Panc1 (cell line): ENCODE measurements at regions not wholly inside any gene's neighbourhood (a gene's known extent, or its start where the extent isn't known, plus 50 kb on each side); places are given as distances from the start of the nearest gene placed in this dataset.

Experiments
- ATAC-seq: fragments of 200-7000 bp; cut with Tn5 transposase; 2 replicates; pipeline ENCODE4 v1.9.1; 2020; ENCODE audit warnings: mild to moderate bottlenecking, moderate library complexity
- BruUV-seq: library from RNA; stranded (reverse); fragments of 400-500 nt; replicated peaks from 2 replicates; lab custom pipeline; 2021; lab: Mats Ljungman, UMichigan
- CTCF ChIA-PET: fragments of 300-600 bp; sonication (Branson Sonifier 250); formaldehyde crosslinking; loops from one replicate; lab custom pipeline; 2022; ENCODE audit warnings: antibody characterized with exemption; lab: Charles Lee
- POLR2A ChIA-PET: fragments of 300-600 bp; sonication (Branson Sonifier 250); formaldehyde crosslinking; loops from one replicate; lab custom pipeline; 2022; ENCODE audit warnings: antibody characterized with exemption; lab: Charles Lee
- DNase-seq: peaks from one replicate; pipeline ENCODE4 v3.0.0-alpha.2; 2010; ENCODE audit warnings: low read depth, low spot score
- H3K27ac ChIP-seq: 2 replicates; pipeline ENCODE4 v1.5.1; 2011; ENCODE audit warnings: mild to moderate bottlenecking, low read length, inconsistent platforms
- H3K27me3 ChIP-seq: fragments of 200-500 bp; sonication (Bioruptor generic); 2 replicates; pipeline ENCODE4 v1.6.0; 2014; ENCODE audit warnings: low read length, inconsistent platforms; ENCODE audit not compliant: control insufficient read depth, insufficient read depth
- H3K36me3 ChIP-seq: fragments of 200-500 bp; sonication (Bioruptor generic); 2 replicates; pipeline ENCODE4 v1.5.1; 2014; ENCODE audit warnings: inconsistent platforms, mild to moderate bottlenecking, low read length, moderate library complexity; ENCODE audit not compliant: control insufficient read depth, insufficient read depth
- H3K4me1 ChIP-seq: 2 replicates; pipeline ENCODE4 v1.5.1; 2011; ENCODE audit warnings: inconsistent platforms, mild to moderate bottlenecking, low read length, moderate library complexity; ENCODE audit not compliant: control insufficient read depth, insufficient read depth
- H3K4me3 ChIP-seq, 2 experiments: 2 replicates each; pipeline ENCODE4 v1.5.1; 2011 to 2012; ENCODE audit warnings: low read depth in 2 of 2, low read length in 2 of 2, mild to moderate bottlenecking in 2 of 2, inconsistent platforms in 1 of 2, moderate library complexity in 1 of 2
- H3K9me3 ChIP-seq: fragments of 200-500 bp; sonication (Bioruptor generic); 2 replicates; pipeline ENCODE4 v1.5.1; 2014; ENCODE audit warnings: low read depth, mild to moderate bottlenecking, inconsistent platforms, low read length, moderate library complexity; ENCODE audit not compliant: control insufficient read depth, insufficient read depth
- CTCF ChIP-seq: fragments of 450-650 bp; IDR thresholded peaks from 2 replicates; pipeline ENCODE4 v1.5.1; 2017; ENCODE audit warnings: mild to moderate bottlenecking
- POLR2AphosphoS5 ChIP-seq: IDR thresholded peaks from 2 replicates; pipeline ENCODE4 v1.6.1; 2012; ENCODE audit warnings: mild to moderate bottlenecking, low read depth, low read length, moderate library complexity
- SIN3A ChIP-seq: IDR thresholded peaks from 2 replicates; pipeline ENCODE4 v1.6.1; 2012; ENCODE audit warnings: low read depth, mild to moderate bottlenecking, low read length, moderate library complexity, borderline replicate concordance; ENCODE audit not compliant: insufficient read depth
- TCF7L2 ChIP-seq: IDR thresholded peaks from 2 replicates; pipeline ENCODE4 v1.6.1; 2011; ENCODE audit warnings: mild to moderate bottlenecking, low read depth, low read length, inconsistent platforms
- in situ Hi-C: cut with HindIII; loops from 2 replicates; pipeline ENCODE4 v1.10.0; 2016; ENCODE audit warnings: low sequenced_read_pairs, low pct_unique_long_range_greater_than_20kb
- intact Hi-C: fragments of 100-400 bp; cut with micrococcal nuclease; formaldehyde crosslinking; loops from one replicate; pipeline ENCODE4 v1.10.0; 2022; ENCODE audit not compliant: unreplicated experiment
- TF ChIP-seq, protein P1 (sequence below), 2 experiments: IDR thresholded peaks; 2 replicates each; pipeline ENCODE4 v1.6.1; 2011 to 2012; ENCODE audit warnings: low read depth in 2 of 2, control low read depth in 1 of 2, low read length in 1 of 2, mild to moderate bottlenecking in 1 of 2, moderate library complexity in 1 of 2; ENCODE audit not compliant: insufficient read depth in 1 of 2

GRCh38 chr6:137390334-137390733, 103.9 kb downstream of the OLIG3 start:
- H3K27me3 ChIP-seq = 0 out of 2 replicates have a peak, but pooled peaks cover 8% of the 10 kb centered on the region
- ATAC-seq = no peak
- DNase-seq = no peak
- H3K27ac ChIP-seq = no peak overlapping the region
- CTCF ChIA-PET = no interaction called here
- TF ChIP-seq SIN3A = no peak
- no peak for TF ChIP-seq CTCF
- TF ChIP-seq, protein P1, sequence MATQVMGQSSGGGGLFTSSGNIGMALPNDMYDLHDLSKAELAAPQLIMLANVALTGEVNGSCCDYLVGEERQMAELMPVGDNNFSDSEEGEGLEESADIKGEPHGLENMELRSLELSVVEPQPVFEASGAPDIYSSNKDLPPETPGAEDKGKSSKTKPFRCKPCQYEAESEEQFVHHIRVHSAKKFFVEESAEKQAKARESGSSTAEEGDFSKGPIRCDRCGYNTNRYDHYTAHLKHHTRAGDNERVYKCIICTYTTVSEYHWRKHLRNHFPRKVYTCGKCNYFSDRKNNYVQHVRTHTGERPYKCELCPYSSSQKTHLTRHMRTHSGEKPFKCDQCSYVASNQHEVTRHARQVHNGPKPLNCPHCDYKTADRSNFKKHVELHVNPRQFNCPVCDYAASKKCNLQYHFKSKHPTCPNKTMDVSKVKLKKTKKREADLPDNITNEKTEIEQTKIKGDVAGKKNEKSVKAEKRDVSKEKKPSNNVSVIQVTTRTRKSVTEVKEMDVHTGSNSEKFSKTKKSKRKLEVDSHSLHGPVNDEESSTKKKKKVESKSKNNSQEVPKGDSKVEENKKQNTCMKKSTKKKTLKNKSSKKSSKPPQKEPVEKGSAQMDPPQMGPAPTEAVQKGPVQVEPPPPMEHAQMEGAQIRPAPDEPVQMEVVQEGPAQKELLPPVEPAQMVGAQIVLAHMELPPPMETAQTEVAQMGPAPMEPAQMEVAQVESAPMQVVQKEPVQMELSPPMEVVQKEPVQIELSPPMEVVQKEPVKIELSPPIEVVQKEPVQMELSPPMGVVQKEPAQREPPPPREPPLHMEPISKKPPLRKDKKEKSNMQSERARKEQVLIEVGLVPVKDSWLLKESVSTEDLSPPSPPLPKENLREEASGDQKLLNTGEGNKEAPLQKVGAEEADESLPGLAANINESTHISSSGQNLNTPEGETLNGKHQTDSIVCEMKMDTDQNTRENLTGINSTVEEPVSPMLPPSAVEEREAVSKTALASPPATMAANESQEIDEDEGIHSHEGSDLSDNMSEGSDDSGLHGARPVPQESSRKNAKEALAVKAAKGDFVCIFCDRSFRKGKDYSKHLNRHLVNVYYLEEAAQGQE (IDR thresholded peaks at IDR 0.05; ENCODE audit: insufficient read depth in 1 of 2, low read depth in 2 of 2, low read length in 1 of 2) = no peak
- no peak for TF ChIP-seq TCF7L2
- TF ChIP-seq POLR2AphosphoS5 = no peak
- no TSS peak for BruUV-seq
- no peak overlapping the region for H3K4me3 ChIP-seq
- no peaks in the 10 kb centered on the region for H3K36me3 ChIP-seq
- POLR2A ChIA-PET = no interaction called here
- intact Hi-C loops (no loop called here), in situ Hi-C loops (no loop called here)
- no peaks in the 10 kb centered on the region for H3K9me3 ChIP-seq
- no peaks in the 10 kb centered on the region for H3K4me1 ChIP-seq

GRCh38 chr6:137389150-137389704, 105.0 kb downstream of the OLIG3 start:
- ATAC-seq (no peak), DNase-seq (no peak)
- BruUV-seq = no TSS peak
- no peak overlapping the region for H3K4me3 ChIP-seq
- H3K4me1 ChIP-seq = no peaks in the 10 kb centered on the region
- POLR2A ChIA-PET = no interaction called here
- no peaks in the 10 kb centered on the region for H3K36me3 ChIP-seq
- intact Hi-C loops (no loop called here), in situ Hi-C loops (no loop called here)
- CTCF ChIA-PET = no interaction called here
- 0 out of 2 replicates have a peak, but pooled peaks cover 8% of the 10 kb centered on the region for H3K27me3 ChIP-seq
- TF ChIP-seq SIN3A (no peak), CTCF (no peak), TCF7L2 (no peak), POLR2AphosphoS5 (no peak)
- TF ChIP-seq, protein P1 (IDR thresholded peaks at IDR 0.05; ENCODE audit: insufficient read depth in 1 of 2, low read depth in 2 of 2, low read length in 1 of 2) = no peak
- no peak overlapping the region for H3K27ac ChIP-seq
- H3K9me3 ChIP-seq = no peaks in the 10 kb centered on the region
